ENCODE measurements at regions not wholly inside any gene's neighbourhood (a gene's known extent, or its start where the extent isn't known, plus 50 kb on each side); places are given as distances from the start of the nearest gene placed in this dataset.

- no peaks in the 10 kb centered on the region for H3K9me3 ChIP-seq
- H3K27me3 ChIP-seq: no peaks in the 10 kb centered on the region
- no peak overlapping the region for H3K27ac ChIP-seq
- TF ChIP-seq EP300 (IDR thresholded peaks at IDR 0.05): no peak
- TF ChIP-seq POLR2A (IDR thresholded peaks at IDR 0.05): no peak
- no peak for TF ChIP-seq POLR2AphosphoS5 (IDR thresholded peaks at IDR 0.05)
- no peak for TF ChIP-seq CTCF (IDR thresholded peaks at IDR 0.05)
- DNase-seq (no peak), ATAC-seq (ENCODE audit: low FRiP score in 2 of 2) (no peak)
- no peaks in the 10 kb centered on the region for H3K4me1 ChIP-seq
- no peaks in the 10 kb centered on the region for H3K36me3 ChIP-seq
- no peak overlapping the region for H3K4me3 ChIP-seq
- WGBS, 2 donors: 80 to 85% methylated on average over 2 of the region's 2 CpGs
These were observed 162.2 kb upstream of the SLC25A13 start for GRCh38 chr7:96484091-96484490.

GRCh38 chr7:96481796-96482195 lies 159.9 kb upstream of the SLC25A13 start:
- Histone ChIP-seq H3K4me3 (no peak overlapping the region), H3K36me3 (no peaks in the 10 kb centered on the region), H3K27me3 (no peaks in the 10 kb centered on the region), H3K27ac (no peak overlapping the region), H3K4me1 (no peaks in the 10 kb centered on the region), H3K9me3 (no peaks in the 10 kb centered on the region)
- ATAC-seq (ENCODE audit: low FRiP score in 2 of 2) (no peak), DNase-seq (no peak)
- 73 to 77% methylated on average over 1 of the region's 1 CpG for WGBS, 2 donors
- TF ChIP-seq POLR2A (IDR thresholded peaks at IDR 0.05) (no peak), CTCF (IDR thresholded peaks at IDR 0.05) (no peak), EP300 (IDR thresholded peaks at IDR 0.05) (no peak), POLR2AphosphoS5 (IDR thresholded peaks at IDR 0.05) (no peak)

GRCh38 chr7:96479015-96479645 lies 157.2 kb upstream of the SLC25A13 start:
- Histone ChIP-seq H3K4me1 (no peaks in the 10 kb centered on the region), H3K36me3 (no peaks in the 10 kb centered on the region), H3K9me3 (no peaks in the 10 kb centered on the region), H3K4me3 (no peak overlapping the region), H3K27me3 (no peaks in the 10 kb centered on the region), H3K27ac (no peak overlapping the region)
- 56 to 58% methylated on average over 4 of the region's 4 CpGs for WGBS, 2 donors
- TF ChIP-seq POLR2AphosphoS5 (IDR thresholded peaks at IDR 0.05): no peak
- TF ChIP-seq EP300 (IDR thresholded peaks at IDR 0.05): no peak
- no peak for DNase-seq
- ATAC-seq (ENCODE audit: low FRiP score in 2 of 2): no peak

GRCh38 chr7:96471606-96472005 lies 149.7 kb upstream of the SLC25A13 start:
- H3K4me1 ChIP-seq: no peaks in the 10 kb centered on the region
- ATAC-seq (ENCODE audit: low FRiP score in 2 of 2) (no peak), DNase-seq (no peak)
- no peaks in the 10 kb centered on the region for H3K9me3 ChIP-seq
- H3K4me3 ChIP-seq: no peak overlapping the region
- H3K27ac ChIP-seq: no peak overlapping the region
- H3K27me3 ChIP-seq: no peaks in the 10 kb centered on the region
- H3K36me3 ChIP-seq: no peaks in the 10 kb centered on the region
- TF ChIP-seq CTCF (IDR thresholded peaks at IDR 0.05): no peak
- no peak for TF ChIP-seq POLR2A (IDR thresholded peaks at IDR 0.05)
- no peak for TF ChIP-seq EP300 (IDR thresholded peaks at IDR 0.05)
- TF ChIP-seq POLR2AphosphoS5 (IDR thresholded peaks at IDR 0.05): no peak
- WGBS, 2 donors: 81 to 90% methylated on average over 1 of the region's 1 CpG

- H3K4me3 ChIP-seq: no peak overlapping the region
- ATAC-seq (ENCODE audit: low FRiP score in 2 of 2) (no peak), DNase-seq (no peak)
- H3K27me3 ChIP-seq: no peaks in the 10 kb centered on the region
- WGBS, 2 donors: 80 to 86% methylated on average over 2 of the region's 2 CpGs
- H3K36me3 ChIP-seq: no peaks in the 10 kb centered on the region
- H3K27ac ChIP-seq: no peak overlapping the region
- H3K9me3 ChIP-seq: no peaks in the 10 kb centered on the region
- no peak for TF ChIP-seq POLR2AphosphoS5 (IDR thresholded peaks at IDR 0.05)
- TF ChIP-seq EP300 (IDR thresholded peaks at IDR 0.05): no peak
- TF ChIP-seq POLR2A (IDR thresholded peaks at IDR 0.05): no peak
- no peak for TF ChIP-seq CTCF (IDR thresholded peaks at IDR 0.05)
- no peaks in the 10 kb centered on the region for H3K4me1 ChIP-seq
These were observed 130.2 kb upstream of the SLC25A13 start for GRCh38 chr7:96452146-96452545.
